ENCODE measurements at regions not wholly inside any gene's neighbourhood (a gene's known extent, or its start where the extent isn't known, plus 50 kb on each side); places are given as distances from the start of the nearest gene placed in this dataset.

GRCh38 chr18:77552945-77553344 is 303.3 kb downstream of the GALR1 start:
- DNase-seq (ENCODE audit: low spot score): no peak
- intact Hi-C loops (cut with DNase I): no loop called here

DNA sequence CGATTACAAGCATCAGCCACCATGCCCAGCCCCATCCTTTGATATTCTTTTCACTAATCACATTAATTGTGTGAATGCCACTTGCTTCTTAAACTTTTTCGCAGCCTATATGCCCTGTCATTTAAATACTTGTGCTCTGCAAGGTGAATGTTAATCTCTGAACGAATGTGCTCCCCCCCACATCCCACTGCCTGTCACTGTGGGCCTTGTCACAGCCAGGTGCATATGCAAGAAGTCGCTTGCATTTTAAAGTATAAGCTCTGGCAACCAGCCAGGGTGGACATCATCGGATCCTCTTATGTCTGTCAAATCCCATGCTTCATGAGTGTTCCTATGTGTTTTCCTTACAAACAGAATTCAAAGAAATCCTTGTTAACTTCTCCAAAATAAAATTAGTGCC is 304.4 kb downstream of the GALR1 start:
- no peak for DNase-seq (ENCODE audit: low spot score)
- intact Hi-C loops (cut with DNase I): no loop called here

- DNase-seq (ENCODE audit: low spot score): no peak
- intact Hi-C loops (cut with DNase I): no loop called here
Observed at GRCh38 chr18:77557046-77557587, 307.5 kb downstream of the GALR1 start.

GRCh38 chr18:77559274-77559910 is 309.7 kb downstream of the GALR1 start:
- DNase-seq (ENCODE audit: low spot score): no peak
- intact Hi-C loops (cut with DNase I): no loop called here

DNA sequence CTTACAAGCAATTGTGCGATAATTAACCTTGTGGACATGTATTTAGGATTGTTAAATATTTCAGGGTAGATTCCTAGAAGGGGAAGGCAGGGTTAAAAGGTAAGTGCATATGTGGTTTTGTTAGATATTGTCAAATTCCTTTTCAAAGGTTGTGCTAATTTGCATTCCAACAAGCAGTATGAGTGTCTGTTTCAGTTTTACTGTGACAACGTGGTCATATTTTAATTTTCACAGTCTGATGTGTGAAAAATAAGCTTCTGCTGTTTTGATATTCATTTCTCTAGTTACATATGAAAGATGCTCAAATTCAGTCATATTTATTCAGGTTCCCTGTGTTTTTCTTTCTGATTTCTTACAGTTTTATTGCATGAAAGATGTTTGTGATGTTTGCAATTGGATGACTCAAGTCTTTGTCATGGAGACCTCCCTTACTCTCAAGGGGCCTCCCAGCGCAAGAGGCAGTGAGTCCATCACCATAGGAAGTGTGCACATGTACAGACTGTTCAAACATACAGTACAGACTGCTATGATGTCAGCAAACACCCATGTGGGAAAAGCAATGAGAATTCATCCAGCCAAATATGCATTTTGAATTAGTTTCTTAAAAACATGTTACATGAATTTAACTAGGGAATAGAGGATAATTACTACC is 310.8 kb downstream of the GALR1 start:
- no peak for DNase-seq (ENCODE audit: low spot score)
- intact Hi-C loops (cut with DNase I): no loop called here

DNA sequence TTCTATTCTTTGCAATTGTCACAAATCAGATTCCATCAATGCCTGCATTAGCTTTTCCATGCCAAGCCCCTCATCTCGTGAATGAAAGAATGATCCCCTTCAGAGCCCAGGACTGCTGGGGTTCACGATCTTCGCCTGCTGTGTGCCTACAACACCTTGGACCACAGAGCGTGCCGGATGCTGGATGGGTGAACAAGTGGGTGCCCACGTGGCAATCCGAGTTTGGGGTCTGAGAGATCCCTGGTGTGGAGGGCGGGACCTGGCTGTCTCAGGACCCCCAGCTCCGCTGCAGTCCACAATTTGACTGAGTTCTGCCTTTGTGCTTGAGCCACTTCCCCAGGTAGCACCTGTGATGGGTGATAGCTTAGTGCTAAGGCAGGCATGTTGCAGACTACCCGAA is 317.0 kb downstream of the GALR1 start:
- intact Hi-C loops (cut with DNase I): no loop called here
- no peak for DNase-seq (ENCODE audit: low spot score)

DNA sequence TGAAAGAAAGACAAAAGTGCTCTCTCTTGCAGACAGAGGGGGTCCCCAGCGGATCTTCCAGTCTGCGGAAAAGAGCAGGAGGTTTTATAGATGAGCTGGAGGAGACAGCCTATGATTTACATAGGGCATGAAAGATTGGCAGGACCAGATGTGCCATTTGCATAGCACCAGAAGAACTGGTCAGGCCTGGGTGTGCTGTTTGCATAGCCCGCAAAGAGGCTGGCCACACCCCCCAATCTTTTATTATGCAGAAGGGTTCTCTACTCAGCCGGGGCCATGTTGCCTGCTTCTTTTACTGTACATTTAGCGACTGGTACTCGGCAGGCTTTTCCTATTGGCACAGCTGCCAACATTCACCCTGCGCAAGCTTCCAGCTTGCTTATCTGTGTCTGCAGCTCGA is 317.6 kb downstream of the GALR1 start:
- intact Hi-C loops (cut with DNase I): no loop called here
- DNase-seq (ENCODE audit: low spot score): no peak

GRCh38 chr18:77571743-77572142 is 322.1 kb downstream of the GALR1 start:
- DNase-seq (ENCODE audit: low spot score): no peak
- intact Hi-C loops (cut with DNase I): no loop called here

DNA sequence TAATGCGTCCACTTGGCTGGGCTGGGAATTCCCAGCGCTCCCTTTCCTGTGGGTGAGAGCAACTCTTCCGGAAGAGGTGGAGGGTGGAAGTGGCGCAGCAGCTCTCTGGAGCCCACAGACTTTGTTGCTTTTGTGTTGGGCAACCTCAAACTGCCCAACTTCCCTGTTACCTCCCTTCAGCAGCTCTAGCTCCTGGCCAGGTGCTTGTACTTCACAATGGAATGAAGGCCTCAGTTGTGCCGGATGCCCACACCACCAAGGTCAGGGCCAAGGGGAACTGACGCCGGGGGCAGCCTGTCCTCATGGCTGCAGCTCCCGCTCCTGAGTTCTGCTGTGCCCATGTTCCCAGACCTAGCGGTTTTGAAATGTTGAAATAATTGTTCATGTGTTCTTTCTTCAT is 322.9 kb downstream of the GALR1 start:
- intact Hi-C loops (cut with DNase I): no loop called here
- no peak for DNase-seq (ENCODE audit: low spot score)

DNA sequence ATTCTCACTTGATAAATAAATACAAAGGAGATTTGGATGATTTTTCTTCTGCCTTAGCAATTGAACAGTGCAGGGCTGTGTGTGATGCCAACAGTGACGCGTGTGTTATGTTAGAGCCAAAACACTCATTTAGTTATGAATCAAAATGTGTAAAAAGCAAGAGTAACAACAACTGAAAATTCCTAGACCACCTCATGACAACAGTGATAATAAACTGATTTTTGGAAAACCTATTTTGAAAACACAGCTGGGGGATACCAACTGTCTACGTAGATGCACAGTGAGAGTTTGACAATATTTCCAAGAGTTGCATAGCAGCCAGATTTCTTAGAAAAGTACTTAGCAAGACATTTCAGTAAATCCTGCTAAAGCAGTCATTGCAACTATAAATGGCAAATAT is 323.9 kb downstream of the GALR1 start:
- DNase-seq (ENCODE audit: low spot score): no peak
- intact Hi-C loops (cut with DNase I): no loop called here

DNA sequence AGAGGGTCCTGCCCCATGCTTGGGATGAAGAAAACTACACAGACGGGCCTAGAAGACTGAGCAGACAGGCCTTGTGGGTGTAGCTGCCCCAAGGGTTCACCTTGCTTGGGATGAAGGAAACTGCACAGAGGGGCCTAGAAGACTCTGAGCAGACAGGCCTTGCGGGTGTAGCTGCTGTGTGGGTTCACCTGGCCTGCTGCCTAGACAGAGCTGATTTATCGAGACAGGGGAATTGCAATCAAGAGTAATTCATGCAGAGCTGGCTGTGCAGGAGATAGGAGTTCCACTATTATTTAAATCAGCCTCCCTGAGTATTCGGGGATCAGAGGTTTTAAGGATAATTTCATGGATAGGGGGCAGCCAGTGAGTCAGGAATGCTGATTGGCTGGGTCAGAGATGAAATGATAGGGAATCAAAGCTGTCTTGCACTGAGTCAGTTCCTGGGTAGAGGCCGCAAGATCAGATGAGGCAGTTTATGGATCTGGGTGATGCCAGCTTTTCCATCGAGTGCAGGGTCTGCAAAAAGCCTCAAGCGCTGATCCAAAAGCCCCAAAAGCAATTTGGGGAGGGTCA is 341.4 kb downstream of the GALR1 start:
- no peak for DNase-seq (ENCODE audit: low spot score)
- intact Hi-C loops (cut with DNase I): no loop called here

- DNase-seq (ENCODE audit: low spot score): no peak
- intact Hi-C loops (cut with DNase I): no loop called here
Observed at GRCh38 chr18:77597726-77598125, 348.1 kb downstream of the GALR1 start.

GRCh38 chr18:77600674-77601073 is 351.0 kb downstream of the GALR1 start:
- intact Hi-C loops (cut with DNase I): no loop called here
- DNase-seq (ENCODE audit: low spot score): no peak

- intact Hi-C loops (cut with DNase I): no loop called here
- DNase-seq (ENCODE audit: low spot score): no peak
Observed at GRCh38 chr18:77601567-77601966, 351.9 kb downstream of the GALR1 start.

GRCh38 chr18:77607087-77607486 is 357.4 kb downstream of the GALR1 start:
- intact Hi-C loops (cut with DNase I): no loop called here
- DNase-seq (ENCODE audit: low spot score): no peak

DNA sequence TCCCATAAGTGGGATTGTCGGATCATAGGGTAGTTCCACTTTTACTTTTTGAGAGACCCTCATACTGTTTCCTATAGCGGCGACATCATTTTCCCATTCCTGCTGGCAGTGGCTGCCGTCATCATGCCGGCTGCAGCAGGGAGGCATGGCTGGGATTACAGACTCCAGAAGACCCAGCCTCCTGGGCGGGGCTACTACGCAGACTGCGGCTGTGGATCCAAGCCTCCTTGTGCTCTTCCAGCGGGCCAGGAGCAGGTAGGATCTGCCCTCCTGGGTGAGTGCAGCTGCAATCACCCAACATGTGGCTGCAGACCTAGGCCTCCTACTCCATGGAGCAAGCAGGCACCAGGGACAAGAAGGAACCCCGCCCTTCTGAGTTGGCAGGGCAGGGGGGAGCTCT is 359.2 kb downstream of the GALR1 start:
- DNase-seq (ENCODE audit: low spot score): no peak
- intact Hi-C loops (cut with DNase I): no loop called here

DNA sequence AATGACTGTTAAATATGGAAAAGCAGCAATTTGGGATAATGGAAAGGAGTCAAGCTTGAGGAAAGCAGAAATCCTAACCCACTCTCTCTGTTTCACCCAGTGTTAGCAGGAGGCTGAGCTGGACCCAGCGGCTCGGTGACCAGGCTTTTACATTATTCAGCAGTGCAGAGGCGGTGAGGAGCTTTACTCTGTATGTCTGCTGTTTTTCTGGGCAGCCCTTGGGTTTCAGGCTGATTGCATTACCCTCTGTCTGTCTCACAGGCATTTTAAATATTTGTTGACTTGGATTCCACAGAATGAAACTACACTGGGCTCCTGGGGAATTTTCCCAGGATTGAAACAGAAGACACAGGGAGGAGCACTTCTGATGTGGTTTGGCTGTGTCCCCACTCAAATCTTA is 368.0 kb downstream of the GALR1 start:
- intact Hi-C loops (cut with DNase I): no loop called here
- DNase-seq (ENCODE audit: low spot score): no peak

GRCh38 chr18:77619525-77619924 is 369.9 kb downstream of the GALR1 start:
- intact Hi-C loops (cut with DNase I): no loop called here
- DNase-seq (ENCODE audit: low spot score): no peak

GRCh38 chr18:77622009-77622692 is 372.5 kb downstream of the GALR1 start:
- no peak for DNase-seq (ENCODE audit: low spot score)
- intact Hi-C loops (cut with DNase I): no loop called here

- intact Hi-C loops (cut with DNase I): no loop called here
- no peak for DNase-seq (ENCODE audit: low spot score)
Observed at GRCh38 chr18:77632758-77633157, 383.1 kb downstream of the GALR1 start.

DNA sequence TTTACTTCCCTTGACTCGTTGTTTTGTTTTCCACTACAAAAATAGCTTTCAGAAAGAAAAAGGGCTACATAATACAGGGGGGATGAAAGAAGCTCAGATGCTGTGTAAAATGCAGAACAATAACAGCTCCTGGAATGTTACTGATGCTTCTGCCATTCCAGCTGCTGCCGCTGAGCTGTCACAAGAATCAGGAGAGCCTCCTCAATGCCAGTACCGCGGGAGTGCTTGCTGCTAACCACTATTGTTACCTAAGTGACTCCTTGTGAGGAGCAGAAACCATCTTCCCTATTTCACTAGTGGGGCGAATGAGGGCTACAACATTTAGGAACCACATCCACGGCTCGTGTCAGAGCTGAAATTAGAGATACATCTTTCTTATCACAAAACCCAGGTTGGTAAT is 384.8 kb downstream of the GALR1 start:
- intact Hi-C loops (cut with DNase I): no loop called here
- no peak for DNase-seq (ENCODE audit: low spot score)
